ENCODE measurements at regions not wholly inside any gene's neighbourhood (a gene's known extent, or its start where the extent isn't known, plus 50 kb on each side); places are given as distances from the start of the nearest gene placed in this dataset.
"Not testable (repeated sequence)": the region's sequence is repeated elsewhere in the genome, so short reads cannot be mapped to it uniquely, and the experiment has no call there.

GRCh38 chr16:9345880-9346279 lies 254.4 kb downstream of the HAPSTR1 start:
- no peaks in the 10 kb centered on the region for H4K20me1 ChIP-seq (ENCODE audit: insufficient read depth, low read length)
- H3K4me1 ChIP-seq (ENCODE audit: insufficient read depth, low read length): no peaks in the 10 kb centered on the region
- no peak overlapping the region for H3K27ac ChIP-seq (ENCODE audit: low read depth, low read length)
- Mint-ChIP-seq H3K36me3 (ENCODE audit: low read depth, unreplicated experiment) (peaks cover 2% of the 10 kb centered on the region), H3K27ac (ENCODE audit: unreplicated experiment) (no peak overlapping the region), H3K27me3 (ENCODE audit: low read depth, unreplicated experiment) (peaks cover 14% of the 10 kb centered on the region), H3K4me1 (ENCODE audit: low read depth, unreplicated experiment) (no peaks in the 10 kb centered on the region), H3K4me3 (ENCODE audit: unreplicated experiment) (no peak overlapping the region), H3K9me3 (ENCODE audit: unreplicated experiment) (peaks cover 10% of the 10 kb centered on the region)
- H3K9ac ChIP-seq (ENCODE audit: low read length): no peak overlapping the region
- no peaks in the 10 kb centered on the region for H3K27me3 ChIP-seq (ENCODE audit: insufficient read depth, low read length)
- H2AFZ ChIP-seq (ENCODE audit: low read depth, low read length): no peak overlapping the region
- no peaks in the 10 kb centered on the region for H3K79me2 ChIP-seq (ENCODE audit: insufficient read depth, low read length)
- H3K36me3 ChIP-seq (ENCODE audit: insufficient read depth, low read length): no peaks in the 10 kb centered on the region
- DNase-seq (ENCODE audit: low read depth): no peak
- H3K9me3 ChIP-seq (ENCODE audit: insufficient read depth, low read depth, low read length): peaks cover 4% of the 10 kb centered on the region
- FAIRE-seq: no peak
- H3K4me3 ChIP-seq (ENCODE audit: insufficient read depth, low read depth, low read length): no peak overlapping the region
- H3K4me2 ChIP-seq (ENCODE audit: low read length): no peak overlapping the region
- TF ChIP-seq, protein P1, sequence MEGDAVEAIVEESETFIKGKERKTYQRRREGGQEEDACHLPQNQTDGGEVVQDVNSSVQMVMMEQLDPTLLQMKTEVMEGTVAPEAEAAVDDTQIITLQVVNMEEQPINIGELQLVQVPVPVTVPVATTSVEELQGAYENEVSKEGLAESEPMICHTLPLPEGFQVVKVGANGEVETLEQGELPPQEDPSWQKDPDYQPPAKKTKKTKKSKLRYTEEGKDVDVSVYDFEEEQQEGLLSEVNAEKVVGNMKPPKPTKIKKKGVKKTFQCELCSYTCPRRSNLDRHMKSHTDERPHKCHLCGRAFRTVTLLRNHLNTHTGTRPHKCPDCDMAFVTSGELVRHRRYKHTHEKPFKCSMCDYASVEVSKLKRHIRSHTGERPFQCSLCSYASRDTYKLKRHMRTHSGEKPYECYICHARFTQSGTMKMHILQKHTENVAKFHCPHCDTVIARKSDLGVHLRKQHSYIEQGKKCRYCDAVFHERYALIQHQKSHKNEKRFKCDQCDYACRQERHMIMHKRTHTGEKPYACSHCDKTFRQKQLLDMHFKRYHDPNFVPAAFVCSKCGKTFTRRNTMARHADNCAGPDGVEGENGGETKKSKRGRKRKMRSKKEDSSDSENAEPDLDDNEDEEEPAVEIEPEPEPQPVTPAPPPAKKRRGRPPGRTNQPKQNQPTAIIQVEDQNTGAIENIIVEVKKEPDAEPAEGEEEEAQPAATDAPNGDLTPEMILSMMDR (IDR thresholded peaks at IDR 0.05; ENCODE audit: insufficient read depth, low read depth, low read length): no peak
- TF ChIP-seq EZH2 (IDR thresholded peaks at IDR 0.05; ENCODE audit: insufficient read depth, low read length): no peak

GRCh38 chr16:9348912-9349311 lies 257.5 kb downstream of the HAPSTR1 start:
- DNase-seq (ENCODE audit: low read depth) (no peak), FAIRE-seq (no peak)
- H3K9me3 Mint-ChIP-seq (ENCODE audit: unreplicated experiment): peaks cover 10% of the 10 kb centered on the region
- H3K4me3 Mint-ChIP-seq (ENCODE audit: unreplicated experiment): no peak overlapping the region
- Histone ChIP-seq H2AFZ (ENCODE audit: low read depth, low read length) (no peak overlapping the region), H3K27ac (ENCODE audit: low read depth, low read length) (no peak overlapping the region), H3K4me1 (ENCODE audit: insufficient read depth, low read length) (no peaks in the 10 kb centered on the region), H4K20me1 (ENCODE audit: insufficient read depth, low read length) (no peaks in the 10 kb centered on the region), H3K36me3 (ENCODE audit: insufficient read depth, low read length) (no peaks in the 10 kb centered on the region), H3K4me3 (ENCODE audit: insufficient read depth, low read depth, low read length) (no peak overlapping the region), H3K9me3 (ENCODE audit: insufficient read depth, low read depth, low read length) (no peaks in the 10 kb centered on the region), H3K79me2 (ENCODE audit: insufficient read depth, low read length) (no peaks in the 10 kb centered on the region), H3K4me2 (ENCODE audit: low read length) (no peak overlapping the region), H3K27me3 (ENCODE audit: insufficient read depth, low read length) (no peaks in the 10 kb centered on the region), H3K9ac (ENCODE audit: low read length) (no peak overlapping the region)
- H3K27me3 Mint-ChIP-seq (ENCODE audit: low read depth, unreplicated experiment): no peaks in the 10 kb centered on the region
- peaks cover 2% of the 10 kb centered on the region for H3K36me3 Mint-ChIP-seq (ENCODE audit: low read depth, unreplicated experiment)
- no peak overlapping the region for H3K27ac Mint-ChIP-seq (ENCODE audit: unreplicated experiment)
- TF ChIP-seq, protein P1 (IDR thresholded peaks at IDR 0.05; ENCODE audit: insufficient read depth, low read depth, low read length): no peak
- no peak for TF ChIP-seq EZH2 (IDR thresholded peaks at IDR 0.05; ENCODE audit: insufficient read depth, low read length)
- H3K4me1 Mint-ChIP-seq (ENCODE audit: low read depth, unreplicated experiment): no peaks in the 10 kb centered on the region

DNA sequence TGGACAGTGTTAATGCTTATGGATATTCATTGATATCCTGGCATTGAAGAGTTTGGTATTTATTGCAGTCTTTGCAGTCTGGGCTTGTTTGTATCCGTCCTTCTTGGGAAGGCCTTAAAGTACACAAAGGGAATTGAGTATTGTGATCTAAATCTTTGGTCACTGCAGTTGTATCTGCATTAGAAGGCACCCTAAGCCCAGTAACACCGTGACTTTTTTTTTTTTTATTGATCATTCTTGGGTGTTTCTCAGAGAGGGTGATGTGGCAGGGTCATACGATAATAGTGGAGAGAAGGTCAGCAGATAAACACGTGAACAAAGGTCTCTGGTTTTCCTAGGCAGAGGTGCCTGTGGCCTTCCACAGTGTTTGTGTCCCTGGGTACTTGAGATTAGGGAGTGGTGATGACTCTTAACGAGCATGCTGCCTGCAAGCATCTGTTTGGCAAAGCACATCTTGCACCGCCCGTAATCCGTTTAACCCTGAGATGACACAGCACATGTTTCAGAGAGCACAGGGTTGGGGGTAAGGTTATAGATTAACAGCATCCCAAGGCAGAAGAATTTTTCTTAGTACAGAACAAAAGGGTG lies 258.0 kb downstream of the HAPSTR1 start:
- H3K4me1 ChIP-seq (ENCODE audit: insufficient read depth, low read length); H3K4me3 Mint-ChIP-seq (ENCODE audit: unreplicated experiment); DNase-seq (ENCODE audit: low read depth); H3K4me2 ChIP-seq (ENCODE audit: low read length); H3K27me3 Mint-ChIP-seq (ENCODE audit: low read depth, unreplicated experiment); H3K9ac ChIP-seq (ENCODE audit: low read length); H3K27ac ChIP-seq (ENCODE audit: low read depth, low read length); H3K27ac Mint-ChIP-seq (ENCODE audit: unreplicated experiment); H3K4me3 ChIP-seq (ENCODE audit: insufficient read depth, low read depth, low read length); H3K27me3 ChIP-seq (ENCODE audit: insufficient read depth, low read length); H2AFZ ChIP-seq (ENCODE audit: low read depth, low read length); H3K79me2 ChIP-seq (ENCODE audit: insufficient read depth, low read length); H3K9me3 Mint-ChIP-seq (ENCODE audit: unreplicated experiment); H3K36me3 Mint-ChIP-seq (ENCODE audit: low read depth, unreplicated experiment); H3K4me1 Mint-ChIP-seq (ENCODE audit: low read depth, unreplicated experiment); H3K36me3 ChIP-seq (ENCODE audit: insufficient read depth, low read length); FAIRE-seq; H3K9me3 ChIP-seq (ENCODE audit: insufficient read depth, low read depth, low read length); H4K20me1 ChIP-seq (ENCODE audit: insufficient read depth, low read length): not testable (repeated sequence)

GRCh38 chr16:9350119-9350799 lies 258.8 kb downstream of the HAPSTR1 start:
- H3K36me3 ChIP-seq (ENCODE audit: insufficient read depth, low read length); H3K4me2 ChIP-seq (ENCODE audit: low read length); H4K20me1 ChIP-seq (ENCODE audit: insufficient read depth, low read length); H3K27ac ChIP-seq (ENCODE audit: low read depth, low read length); H3K27me3 Mint-ChIP-seq (ENCODE audit: low read depth, unreplicated experiment); H3K4me3 ChIP-seq (ENCODE audit: insufficient read depth, low read depth, low read length); H3K27ac Mint-ChIP-seq (ENCODE audit: unreplicated experiment); H3K79me2 ChIP-seq (ENCODE audit: insufficient read depth, low read length); H3K27me3 ChIP-seq (ENCODE audit: insufficient read depth, low read length); DNase-seq (ENCODE audit: low read depth); H3K36me3 Mint-ChIP-seq (ENCODE audit: low read depth, unreplicated experiment); H3K4me1 ChIP-seq (ENCODE audit: insufficient read depth, low read length); H3K4me3 Mint-ChIP-seq (ENCODE audit: unreplicated experiment); FAIRE-seq; H2AFZ ChIP-seq (ENCODE audit: low read depth, low read length); H3K9ac ChIP-seq (ENCODE audit: low read length); H3K4me1 Mint-ChIP-seq (ENCODE audit: low read depth, unreplicated experiment); H3K9me3 ChIP-seq (ENCODE audit: insufficient read depth, low read depth, low read length); H3K9me3 Mint-ChIP-seq (ENCODE audit: unreplicated experiment): not testable (repeated sequence)
